Smooth muscle cell of the brain vasculature (primary cell): ENCODE measurements at regions not wholly inside any gene's neighbourhood (a gene's known extent, or its start where the extent isn't known, plus 50 kb on each side); places are given as distances from the start of the nearest gene placed in this dataset.
"Not testable (repeated sequence)": the region's sequence is repeated elsewhere in the genome, so short reads cannot be mapped to it uniquely, and the experiment has no call there.

Experiments
- DNase-seq: peaks from one replicate; pipeline ENCODE4 v3.0.0-alpha.2; 2012; ENCODE audit warnings: low read depth, low spot score

- DNase-seq = no peak
Observed at GRCh38 chr4:118587116-118587831, 97.9 kb upstream of the METTL14 start.

- no peak for DNase-seq
Observed at GRCh38 chr4:118587946-118588345, 97.2 kb upstream of the METTL14 start.

DNA sequence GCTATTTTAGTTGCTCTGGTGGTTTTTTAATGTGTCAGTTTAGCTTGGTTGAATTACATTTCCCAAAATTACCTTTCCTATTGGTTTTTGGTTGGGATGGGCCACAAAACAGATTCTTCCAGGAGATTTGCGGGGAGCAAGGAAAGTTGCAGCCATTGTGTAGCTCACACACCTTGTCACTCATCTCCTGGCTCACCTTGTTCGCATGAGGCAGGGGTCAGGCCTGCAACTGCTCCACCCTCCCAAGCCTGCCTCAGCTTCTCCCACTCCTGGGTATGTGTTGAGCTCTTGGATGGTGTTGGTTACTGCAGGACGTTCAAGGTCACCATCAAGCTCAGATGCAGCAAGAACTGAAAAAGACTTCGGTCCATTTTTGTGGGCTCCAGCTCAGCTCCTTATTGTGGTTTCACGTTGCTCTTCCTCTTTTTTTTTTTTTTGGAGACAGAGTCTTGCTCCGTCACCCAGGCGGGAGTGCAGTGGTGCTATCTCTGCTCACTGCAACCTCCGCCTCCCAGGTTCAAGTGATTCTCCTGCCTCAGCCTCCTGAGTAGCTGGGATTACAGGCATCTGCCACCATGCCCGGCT is 95.6 kb upstream of the METTL14 start:
- DNase-seq = no peak

DNA sequence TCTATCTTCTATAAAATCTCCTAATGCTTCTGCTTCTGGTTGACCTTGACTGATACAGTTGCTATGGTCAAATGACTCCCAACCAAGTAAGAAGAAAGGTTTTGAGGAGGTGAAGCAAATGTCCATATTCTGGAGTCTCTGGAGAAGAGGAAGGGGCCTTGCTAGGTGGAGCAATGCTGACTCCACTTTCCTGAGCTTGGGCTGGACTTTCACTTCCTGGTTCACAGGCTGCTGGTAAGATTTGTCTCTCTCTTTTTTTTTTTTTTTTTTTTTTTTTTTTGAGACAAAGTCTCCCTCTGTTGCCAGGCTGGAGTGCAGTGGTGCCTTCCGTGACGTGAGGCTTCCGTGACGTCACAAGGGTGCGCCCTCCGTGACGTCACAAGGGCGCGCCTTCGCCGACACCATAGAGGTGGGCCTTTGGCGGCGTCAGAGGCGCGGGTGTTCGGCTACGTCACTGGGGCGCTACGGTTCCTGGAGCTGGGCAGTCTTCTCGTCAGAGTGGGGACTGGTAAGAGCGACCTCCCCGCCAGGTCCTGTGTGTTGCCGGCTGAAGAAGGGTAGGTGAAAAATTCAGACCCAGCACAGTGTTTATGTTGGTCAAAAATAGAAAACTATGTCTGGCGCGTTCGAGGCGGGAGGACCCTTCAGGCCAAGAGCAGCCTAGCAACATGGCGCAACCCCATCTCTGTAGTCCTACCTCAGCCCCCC is 93.7 kb upstream of the METTL14 start:
- DNase-seq = peak; percentile 87

DNA sequence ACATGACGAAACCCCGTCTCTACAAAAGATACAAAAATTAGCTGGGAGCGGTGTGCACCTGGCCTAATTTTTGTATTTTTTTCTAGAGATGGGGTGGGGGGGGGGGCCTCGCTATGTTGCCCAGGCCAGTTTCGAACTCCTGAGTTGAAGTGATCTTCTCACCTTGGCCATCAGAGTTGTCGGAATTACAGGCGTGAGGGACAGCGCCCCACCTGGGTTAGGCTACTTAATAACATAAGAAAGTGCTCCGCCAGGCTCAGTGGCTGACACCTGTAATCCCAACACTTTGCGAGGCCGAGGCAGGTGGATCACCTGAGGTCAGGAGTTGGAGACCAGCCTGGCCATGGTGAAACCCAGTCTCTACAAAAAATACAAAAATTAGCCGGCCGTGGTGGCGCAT is 92.9 kb upstream of the METTL14 start:
- not testable (repeated sequence) for DNase-seq

DNA sequence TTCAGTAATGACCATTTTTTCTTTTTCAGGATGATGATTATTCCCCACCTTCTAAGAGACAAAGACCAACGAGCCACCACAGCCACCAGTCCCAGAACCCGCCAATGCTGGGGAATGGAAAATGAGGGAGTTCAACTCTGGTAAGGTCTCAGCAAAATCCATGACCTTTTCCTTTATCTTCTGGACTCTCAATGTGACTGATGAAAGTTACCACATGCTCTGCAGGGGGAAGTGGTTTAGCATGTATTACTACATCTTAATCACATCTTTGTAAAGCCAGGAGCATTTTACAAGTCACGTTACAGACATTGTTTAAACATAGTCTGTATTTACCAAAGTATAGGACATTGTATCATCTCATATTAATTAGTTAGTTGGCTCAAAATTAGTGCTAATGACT is 89.3 kb upstream of the METTL14 start:
- not testable (repeated sequence) for DNase-seq

DNA sequence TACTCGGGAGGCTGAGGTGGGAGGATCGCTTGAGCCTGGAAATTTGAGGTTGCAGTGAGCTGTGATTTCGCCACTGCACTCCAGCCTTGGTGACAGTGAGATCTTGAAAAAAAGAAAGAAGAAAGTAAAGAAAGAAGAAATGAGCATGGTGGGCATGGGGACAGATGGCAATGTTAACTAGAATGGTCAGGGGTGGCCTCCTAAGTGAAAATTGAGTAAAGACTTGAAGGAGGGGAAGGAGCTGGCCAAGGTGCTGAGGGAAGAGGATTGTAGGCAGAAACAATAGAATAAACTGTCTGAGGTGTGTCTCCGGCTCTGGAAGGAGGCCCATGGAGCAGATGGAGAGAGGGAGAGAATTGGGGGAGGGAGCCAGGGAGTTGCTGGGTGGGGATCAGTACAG is 60.1 kb upstream of the METTL14 start:
- not testable (repeated sequence) for DNase-seq

- DNase-seq = not testable (repeated sequence)
Observed at GRCh38 chr4:118629697-118630096, 55.5 kb upstream of the METTL14 start.

GRCh38 chr4:118630897-118631296 is 54.3 kb upstream of the METTL14 start:
- not testable (repeated sequence) for DNase-seq

DNA sequence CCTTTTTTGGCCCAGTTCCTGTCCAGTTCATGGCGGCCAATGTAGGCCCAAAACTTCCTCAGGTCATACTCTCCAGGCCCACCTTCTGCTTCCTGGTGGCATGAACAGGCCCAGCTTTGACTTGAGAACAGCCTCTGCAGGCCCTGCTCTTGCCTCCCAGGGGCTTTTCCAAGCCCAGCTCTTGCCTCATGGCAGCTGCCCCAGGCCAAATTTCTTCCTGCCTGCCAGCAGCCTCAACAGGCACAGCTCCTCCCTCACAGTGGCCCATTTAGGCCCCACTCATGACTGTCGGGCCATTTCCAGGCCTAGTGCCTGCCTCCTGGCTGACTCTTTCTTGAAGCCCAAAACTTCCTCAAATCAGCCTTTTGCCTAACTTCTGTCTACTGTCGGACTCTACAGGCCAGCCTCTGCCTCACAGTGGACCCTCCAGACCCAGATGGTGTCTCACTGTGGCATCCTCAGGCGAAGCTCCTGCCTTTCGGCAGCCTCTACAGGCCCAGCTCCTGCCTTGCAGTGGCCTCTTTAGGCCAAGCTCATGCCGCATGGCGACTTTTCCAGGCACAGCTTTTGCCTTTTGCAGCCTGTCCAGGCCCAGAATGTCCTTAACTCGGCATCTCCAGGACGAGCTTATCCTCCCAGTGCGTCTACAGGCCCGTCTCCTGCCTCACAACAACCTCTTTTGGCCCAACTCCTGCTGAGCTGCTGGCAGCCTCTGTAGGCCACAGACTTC is 53.7 kb upstream of the METTL14 start:
- not testable (repeated sequence) for DNase-seq

- not testable (repeated sequence) for DNase-seq
Observed at GRCh38 chr4:118633476-118633875, 51.7 kb upstream of the METTL14 start.

- DNase-seq = not testable (repeated sequence)
Observed at GRCh38 chr4:118634126-118634875, 50.9 kb upstream of the METTL14 start.
